Neural cell (in vitro differentiated cells): ENCODE measurements at regions not wholly inside any gene's neighbourhood (a gene's known extent, or its start where the extent isn't known, plus 50 kb on each side); places are given as distances from the start of the nearest gene placed in this dataset.

ENCODE experiments used
- H2AFZ ChIP-seq: fragments of 200-600, 300-800 bp; sonication (generic), shearing (Covaris generic); 2 replicates; pipeline ENCODE4 v1.6.0; 2014; ENCODE audit warnings: low read depth, mild to moderate bottlenecking, antibody characterized with exemption, low read length, moderate library complexity
- H3F3A ChIP-seq: fragments of 200-600 bp; shearing (Covaris generic); 2 replicates; pipeline ENCODE4 v1.6.1; 2016; ENCODE audit warnings: mild to moderate bottlenecking, moderate library complexity, mixed read lengths, antibody characterized with exemption, low read length; ENCODE audit not compliant: insufficient read depth, poor library complexity, severe bottlenecking
- H3K27ac ChIP-seq: fragments of 200-600, 300-800 bp; sonication (generic), shearing (Covaris generic); 2 replicates; pipeline ENCODE4 v1.5.1; 2014; ENCODE audit warnings: mild to moderate bottlenecking, low read length, moderate library complexity
- H3K27me3 ChIP-seq: fragments of 300-800, 200-600 bp; sonication (generic), shearing (Covaris generic); 2 replicates; pipeline ENCODE4 v1.6.0; 2014; ENCODE audit warnings: mild to moderate bottlenecking, low read depth, low read length, moderate library complexity; ENCODE audit not compliant: insufficient read depth
- H3K36me3 ChIP-seq: fragments of 300-800, 200-600 bp; sonication (generic), shearing (Covaris generic); 2 replicates; pipeline ENCODE4 v1.5.1; 2014; ENCODE audit warnings: mild to moderate bottlenecking, antibody characterized with exemption, low read length, moderate library complexity; ENCODE audit not compliant: insufficient read depth
- H3K4me2 ChIP-seq: fragments of 300-800, 200-600 bp; sonication (generic), shearing (Covaris generic); 2 replicates; pipeline ENCODE4 v1.6.0; 2014; ENCODE audit warnings: mild to moderate bottlenecking, low read length
- H3K4me3 ChIP-seq: fragments of 300-800, 200-600 bp; sonication (generic), shearing (Covaris generic); 2 replicates; pipeline ENCODE4 v1.5.1; 2014; ENCODE audit warnings: mild to moderate bottlenecking, low read length, moderate library complexity
- H3K79me2 ChIP-seq: fragments of 200-600 bp; shearing (Covaris generic); replicated peaks from 2 replicates; pipeline ENCODE4 v1.6.0; 2014; ENCODE audit warnings: mild to moderate bottlenecking, low read length, moderate library complexity; ENCODE audit not compliant: insufficient read depth
- H3K9ac ChIP-seq: fragments of 300-800, 200-600 bp; sonication (generic), shearing (Covaris generic); 2 replicates; pipeline ENCODE4 v1.6.1; 2016; ENCODE audit warnings: mild to moderate bottlenecking, low read length, mixed read lengths
- H3K9me2 ChIP-seq: fragments of 200-600 bp; shearing (Covaris generic); 2 replicates; pipeline ENCODE4 v1.6.1; 2016; ENCODE audit warnings: mild to moderate bottlenecking, low read length, mixed read lengths; ENCODE audit not compliant: insufficient read depth
- H3K9me3 ChIP-seq: fragments of 200-600, 300-800 bp; sonication (generic), shearing (Covaris generic); 2 replicates; pipeline ENCODE4 v1.6.1; 2016; ENCODE audit warnings: mild to moderate bottlenecking, mixed run types, low read length, moderate library complexity, mixed read lengths
- H4K20me1 ChIP-seq: fragments of 200-600 bp; shearing (Covaris generic); 2 replicates; pipeline ENCODE4 v1.6.1; 2016; ENCODE audit warnings: mild to moderate bottlenecking, mixed run types; ENCODE audit not compliant: insufficient read depth
- CTCF ChIP-seq: fragments of 450-650 bp; IDR thresholded peaks from 2 replicates; pipeline ENCODE4 v1.5.1; 2014; ENCODE audit warnings: antibody characterized with exemption, mild to moderate bottlenecking, moderate library complexity; ENCODE audit not compliant: poor library complexity, severe bottlenecking
- EP300 ChIP-seq: fragments of 450-650 bp; conservative IDR thresholded peaks from 2 replicates; pipeline ENCODE4 v1.6.1; 2014; ENCODE audit warnings: antibody characterized with exemption, mild to moderate bottlenecking, moderate library complexity; ENCODE audit not compliant: poor library complexity, severe bottlenecking
- EZH2 ChIP-seq: fragments of 200-600, 300-800 bp; shearing (Covaris generic), sonication (generic); IDR thresholded peaks from 2 replicates; pipeline ENCODE4 v1.6.1; 2014; ENCODE audit warnings: antibody characterized with exemption, low read length, borderline replicate concordance, mild to moderate bottlenecking; ENCODE audit not compliant: insufficient read depth, poor library complexity, severe bottlenecking
- MXI1 ChIP-seq: fragments of 450-650 bp; conservative IDR thresholded peaks from 2 replicates; pipeline ENCODE4 v1.6.1; 2014; ENCODE audit warnings: antibody characterized with exemption, mild to moderate bottlenecking; ENCODE audit not compliant: poor library complexity, severe bottlenecking
- POLR2AphosphoS5 ChIP-seq: IDR thresholded peaks from 2 replicates; pipeline ENCODE4 v1.6.1; 2012
- RAD21 ChIP-seq: fragments of 450-650 bp; conservative IDR thresholded peaks from 2 replicates; pipeline ENCODE4 v1.6.1; 2014; ENCODE audit warnings: antibody characterized with exemption, mild to moderate bottlenecking, moderate library complexity
- REST ChIP-seq: IDR thresholded peaks from 2 replicates; pipeline ENCODE4 v1.6.1; 2012; ENCODE audit warnings: borderline replicate concordance
- SMC3 ChIP-seq: fragments of 450-650 bp; conservative IDR thresholded peaks from 2 replicates; pipeline ENCODE4 v1.6.1; 2014; ENCODE audit warnings: antibody characterized with exemption, mild to moderate bottlenecking, moderate library complexity; ENCODE audit not compliant: poor library complexity
- TAF1 ChIP-seq: IDR thresholded peaks from 2 replicates; pipeline ENCODE4 v1.6.1; 2012; ENCODE audit warnings: low read depth

- Histone ChIP-seq H3K4me3 (no peak overlapping the region), H3K4me2 (no peak overlapping the region), H3K36me3 (no peaks in the 10 kb centered on the region), H3K27ac (no peak overlapping the region), H3K79me2 (no peaks in the 10 kb centered on the region), H3F3A (no peaks in the 10 kb centered on the region), H2AFZ (no peak overlapping the region), H3K27me3 (no peaks in the 10 kb centered on the region), H3K9me2 (no peaks in the 10 kb centered on the region), H3K9me3 (no peaks in the 10 kb centered on the region), H4K20me1 (no peaks in the 10 kb centered on the region), H3K9ac (no peak overlapping the region)
- TF ChIP-seq TAF1 (no peak), EP300 (no peak), POLR2AphosphoS5 (no peak), RAD21 (no peak), REST (no peak), MXI1 (no peak), SMC3 (no peak), CTCF (no peak), EZH2 (no peak)
Observed at GRCh38 chr1:71236503-71236902, 155.7 kb upstream of the ZRANB2 start.

- no peaks in the 10 kb centered on the region for H3F3A ChIP-seq
- no peak overlapping the region for H3K27ac ChIP-seq
- H4K20me1 ChIP-seq: no peaks in the 10 kb centered on the region
- H3K9me2 ChIP-seq: no peaks in the 10 kb centered on the region
- no peak overlapping the region for H3K9ac ChIP-seq
- H3K4me2 ChIP-seq: no peak overlapping the region
- H3K9me3 ChIP-seq: no peaks in the 10 kb centered on the region
- no peaks in the 10 kb centered on the region for H3K79me2 ChIP-seq
- H3K36me3 ChIP-seq: no peaks in the 10 kb centered on the region
- H2AFZ ChIP-seq: no peak overlapping the region
- no peak overlapping the region for H3K4me3 ChIP-seq
- TF ChIP-seq RAD21: no peak
- no peak for TF ChIP-seq SMC3
- TF ChIP-seq REST: no peak
- TF ChIP-seq EZH2: no peak
- TF ChIP-seq CTCF: no peak
- no peak for TF ChIP-seq POLR2AphosphoS5
- TF ChIP-seq TAF1: no peak
- no peak for TF ChIP-seq MXI1
- TF ChIP-seq EP300: no peak
- no peaks in the 10 kb centered on the region for H3K27me3 ChIP-seq
Observed at GRCh38 chr1:71233645-71234044, 152.8 kb upstream of the ZRANB2 start.
